ENCODE measurements at regions not wholly inside any gene's neighbourhood (a gene's known extent, or its start where the extent isn't known, plus 50 kb on each side); places are given as distances from the start of the nearest gene placed in this dataset.

- DNase-seq (ENCODE audit: low spot score) = no peak
Observed at GRCh38 chr3:30263238-30263924, 343.0 kb upstream of the TGFBR2 start.

- no peak for DNase-seq (ENCODE audit: low spot score)
Observed at GRCh38 chr3:30263925-30264313, 342.5 kb upstream of the TGFBR2 start.

- no peak for DNase-seq (ENCODE audit: low spot score)
Observed at GRCh38 chr3:30266524-30266923, 339.9 kb upstream of the TGFBR2 start.

GRCh38 chr3:30268288-30268687 is 338.1 kb upstream of the TGFBR2 start:
- no peak for DNase-seq (ENCODE audit: low spot score)

GRCh38 chr3:30269751-30270445 is 336.5 kb upstream of the TGFBR2 start:
- no peak for DNase-seq (ENCODE audit: low spot score)

GRCh38 chr3:30271781-30272180 is 334.6 kb upstream of the TGFBR2 start:
- DNase-seq (ENCODE audit: low spot score) = no peak

- no peak for DNase-seq (ENCODE audit: low spot score)
Observed at GRCh38 chr3:30273304-30274072, 332.9 kb upstream of the TGFBR2 start.

GRCh38 chr3:30277494-30277893 is 328.9 kb upstream of the TGFBR2 start:
- no peak for DNase-seq (ENCODE audit: low spot score)

- DNase-seq (ENCODE audit: low spot score) = no peak
Observed at GRCh38 chr3:30281526-30281925, 324.9 kb upstream of the TGFBR2 start.

GRCh38 chr3:30282154-30282696 is 324.2 kb upstream of the TGFBR2 start:
- peak; percentile 96 for DNase-seq (ENCODE audit: low spot score)

- no peak for DNase-seq (ENCODE audit: low spot score)
Observed at GRCh38 chr3:30285188-30286006, 321.0 kb upstream of the TGFBR2 start.

- DNase-seq (ENCODE audit: low spot score) = peak; percentile 95
Observed at GRCh38 chr3:30286007-30286669, 320.3 kb upstream of the TGFBR2 start.

GRCh38 chr3:30286811-30287210 is 319.6 kb upstream of the TGFBR2 start:
- DNase-seq (ENCODE audit: low spot score) = no peak

GRCh38 chr3:30288830-30289229 is 317.6 kb upstream of the TGFBR2 start:
- DNase-seq (ENCODE audit: low spot score) = no peak

- DNase-seq (ENCODE audit: low spot score) = peak; percentile 60
Observed at GRCh38 chr3:30289324-30289723, 317.1 kb upstream of the TGFBR2 start.

GRCh38 chr3:30289766-30290165 is 316.6 kb upstream of the TGFBR2 start:
- DNase-seq (ENCODE audit: low spot score) = no peak

- no peak for DNase-seq (ENCODE audit: low spot score)
Observed at GRCh38 chr3:30290479-30290878, 315.9 kb upstream of the TGFBR2 start.

GRCh38 chr3:30292192-30292893 is 314.1 kb upstream of the TGFBR2 start:
- peak; percentile 87 for DNase-seq (ENCODE audit: low spot score)

GRCh38 chr3:30293621-30294240 is 312.7 kb upstream of the TGFBR2 start:
- no peak for DNase-seq (ENCODE audit: low spot score)

- no peak for DNase-seq (ENCODE audit: low spot score)
Observed at GRCh38 chr3:30294241-30294667, 312.1 kb upstream of the TGFBR2 start.
